Upper lobe of left lung (tissue), 4 donors: ENCODE measurements at regions not wholly inside any gene's neighbourhood (a gene's known extent, or its start where the extent isn't known, plus 50 kb on each side); places are given as distances from the start of the nearest gene placed in this dataset.

Experiments used
- EP300 ChIP-seq, 4 donors: sonication (generic); formaldehyde crosslinking; IDR thresholded peaks; one replicate each; pipeline ENCODE4 v1.5.1; 2017; ENCODE audit warnings: antibody characterized with exemption in 4 of 4, control low read depth in 2 of 4
- POLR2A ChIP-seq, 4 donors: fragments of 450-650 bp; IDR thresholded peaks; one replicate each; pipeline ENCODE4 v1.5.1; 2016 to 2017; ENCODE audit warnings: antibody characterized with exemption in 4 of 4, mild to moderate bottlenecking in 2 of 4
- POLR2AphosphoS5 ChIP-seq, 2 donors: sonication (generic); formaldehyde crosslinking; IDR thresholded peaks; one replicate each; pipeline ENCODE4 v1.5.1; 2017; ENCODE audit warnings: antibody characterized with exemption in 2 of 2
- TF ChIP-seq, protein P1 (sequence below), 6 experiments: fragments of 450-650 bp in 4 of 6; fragments of 200-600 bp in 2 of 6; sonication (generic) in 2 of 6; IDR thresholded peaks; one replicate each; pipeline ENCODE4 v1.5.1; 2016 to 2019; ENCODE audit warnings: antibody characterized with exemption in 6 of 6

DNA sequence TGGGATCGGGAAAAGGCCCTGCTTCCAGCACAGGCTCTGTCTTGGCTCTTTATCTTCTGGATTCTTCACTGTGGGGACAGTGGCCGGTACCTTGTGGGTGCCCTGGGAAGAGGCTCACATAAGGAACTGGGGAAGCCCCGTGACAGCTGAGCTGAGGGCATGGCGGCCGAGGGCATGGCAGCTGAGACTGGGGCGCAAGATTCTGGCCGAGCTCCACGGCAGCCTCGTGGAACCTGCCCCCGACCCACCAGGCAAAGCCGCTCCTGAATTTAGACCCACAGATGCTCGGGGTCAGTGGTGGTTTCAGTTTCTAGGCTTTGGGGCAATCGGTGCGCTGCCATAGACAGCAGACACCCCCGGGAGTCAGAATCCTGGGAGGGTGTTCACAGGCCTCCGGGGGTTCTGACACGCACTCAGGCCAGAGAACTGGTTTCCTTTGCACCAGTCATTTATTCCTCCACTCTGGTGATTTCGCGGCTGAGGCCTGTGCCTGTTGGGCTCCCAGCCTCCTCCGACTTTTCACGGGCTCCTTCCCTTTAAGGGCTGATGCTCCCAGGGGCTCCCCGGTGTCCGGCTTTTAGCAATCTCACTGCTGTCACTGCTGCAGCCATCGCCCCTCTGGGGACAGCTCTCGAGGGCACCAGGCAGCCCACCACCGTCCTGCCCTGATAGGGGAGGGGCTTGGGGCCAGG is 117.6 kb downstream of the TEX29 start:
- no peak for TF ChIP-seq POLR2A (IDR thresholded peaks at IDR 0.05)
- TF ChIP-seq EP300 (IDR thresholded peaks at IDR 0.05) = no peak
- TF ChIP-seq, protein P1, sequence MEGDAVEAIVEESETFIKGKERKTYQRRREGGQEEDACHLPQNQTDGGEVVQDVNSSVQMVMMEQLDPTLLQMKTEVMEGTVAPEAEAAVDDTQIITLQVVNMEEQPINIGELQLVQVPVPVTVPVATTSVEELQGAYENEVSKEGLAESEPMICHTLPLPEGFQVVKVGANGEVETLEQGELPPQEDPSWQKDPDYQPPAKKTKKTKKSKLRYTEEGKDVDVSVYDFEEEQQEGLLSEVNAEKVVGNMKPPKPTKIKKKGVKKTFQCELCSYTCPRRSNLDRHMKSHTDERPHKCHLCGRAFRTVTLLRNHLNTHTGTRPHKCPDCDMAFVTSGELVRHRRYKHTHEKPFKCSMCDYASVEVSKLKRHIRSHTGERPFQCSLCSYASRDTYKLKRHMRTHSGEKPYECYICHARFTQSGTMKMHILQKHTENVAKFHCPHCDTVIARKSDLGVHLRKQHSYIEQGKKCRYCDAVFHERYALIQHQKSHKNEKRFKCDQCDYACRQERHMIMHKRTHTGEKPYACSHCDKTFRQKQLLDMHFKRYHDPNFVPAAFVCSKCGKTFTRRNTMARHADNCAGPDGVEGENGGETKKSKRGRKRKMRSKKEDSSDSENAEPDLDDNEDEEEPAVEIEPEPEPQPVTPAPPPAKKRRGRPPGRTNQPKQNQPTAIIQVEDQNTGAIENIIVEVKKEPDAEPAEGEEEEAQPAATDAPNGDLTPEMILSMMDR (IDR thresholded peaks at IDR 0.05) = no peak
- TF ChIP-seq POLR2AphosphoS5 (IDR thresholded peaks at IDR 0.05) = no peak
